H1 (cell line): ENCODE measurements at regions not wholly inside any gene's neighbourhood (a gene's known extent, or its start where the extent isn't known, plus 50 kb on each side); places are given as distances from the start of the nearest gene placed in this dataset.

ENCODE experiments used
- CTCF ChIA-PET: fragments of 300-600 bp; sonication (Branson Sonifier 250); formaldehyde crosslinking; loops from one replicate; lab custom pipeline; 2021; ENCODE audit not compliant: partially characterized antibody; lab: Charles Lee
- POLR2A ChIA-PET: fragments of 300-600 bp; sonication (Branson Sonifier 250); formaldehyde crosslinking; loops from one replicate; lab custom pipeline; 2021; ENCODE audit warnings: inconsistent platforms; ENCODE audit not compliant: partially characterized antibody; lab: Charles Lee
- DNase-seq, 2 experiments: peaks; one replicate each; pipeline versions ENCODE4 v3.0.0 to v3.0.0-alpha.2; 2010 to 2022; ENCODE audit warnings: low spot score in 2 of 2, low read depth in 1 of 2, mixed read lengths in 1 of 2
- FAIRE-seq: peaks from 2 replicates; lab custom pipeline; 2011; peaks lifted over from hg19 to GRCh38; lab: Jason Lieb, UNC
- H2AFZ ChIP-seq: 2 replicates; pipeline ENCODE4 v1.8.1; 2012; ENCODE audit warnings: low read length, inconsistent platforms
- H2AK5ac ChIP-seq: 2 replicates; pipeline ENCODE4 v1.6.1; 2013; ENCODE audit warnings: low read depth, low read length
- H2BK120ac ChIP-seq: replicated peaks from 2 replicates; pipeline ENCODE3; 2013; ENCODE audit warnings: low read depth, low read length, inconsistent platforms
- H2BK12ac ChIP-seq: 2 replicates; pipeline ENCODE4 v1.6.1; 2013; ENCODE audit warnings: low read depth, low read length
- H2BK15ac ChIP-seq: 2 replicates; pipeline ENCODE4 v1.6.1; 2013; ENCODE audit warnings: low read length
- H2BK20ac ChIP-seq: 2 replicates; pipeline ENCODE4 v1.6.1; 2013; ENCODE audit warnings: low read length
- H2BK5ac ChIP-seq: 2 replicates; pipeline ENCODE4 v1.6.1; 2013; ENCODE audit warnings: low read depth, low read length
- H3K14ac ChIP-seq: 2 replicates; pipeline ENCODE4 v1.6.1; 2013; ENCODE audit warnings: inconsistent platforms; ENCODE audit not compliant: insufficient read length
- H3K18ac ChIP-seq: 2 replicates; pipeline ENCODE4 v1.6.1; 2013; ENCODE audit warnings: low read length; ENCODE audit errors: extremely low read depth
- H3K23ac ChIP-seq: 2 replicates; pipeline ENCODE4 v1.6.1; 2013; ENCODE audit warnings: inconsistent platforms; ENCODE audit not compliant: insufficient read length
- H3K23me2 ChIP-seq: 2 replicates; pipeline ENCODE4 v1.6.1; 2013; ENCODE audit warnings: low read depth, low read length
- H3K27ac ChIP-seq: 2 replicates; pipeline ENCODE4 v1.6.1; 2011; ENCODE audit warnings: low read depth, low read length, inconsistent platforms
- H3K27me3 ChIP-seq, 4 experiments: replicated peaks in 1 of 4; 1 replicate in 1 of 4; 2 replicates in 3 of 4; pipeline versions ENCODE4 v1.6.1 to v1.8.1; 2011 to 2013; ENCODE audit warnings: low read length in 3 of 4, mild to moderate bottlenecking in 3 of 4, inconsistent platforms in 2 of 4, mixed read lengths in 2 of 4, moderate library complexity in 1 of 4; ENCODE audit not compliant: control insufficient read depth in 3 of 4, insufficient read depth in 3 of 4; ENCODE audit errors: extremely low read depth in 1 of 4
- H3K36me3 ChIP-seq, 4 experiments: 2 replicates each; pipeline versions ENCODE4 v1.6.1 to v1.8.1; 2011 to 2013; ENCODE audit warnings: mild to moderate bottlenecking in 4 of 4, low read length in 3 of 4, moderate library complexity in 2 of 4, control low read depth in 1 of 4, inconsistent platforms in 1 of 4; ENCODE audit not compliant: insufficient read depth in 4 of 4, control insufficient read depth in 2 of 4
- H3K4ac ChIP-seq: replicated peaks from 2 replicates; pipeline ENCODE3; 2013; ENCODE audit warnings: low read length, low read depth, mixed read lengths, inconsistent platforms; ENCODE audit not compliant: insufficient read length
- H3K4me1 ChIP-seq, 4 experiments: replicated peaks in 1 of 4; 1 replicate in 1 of 4; 2 replicates in 3 of 4; pipeline versions ENCODE4 v1.6.1 to v1.8.1; 2011 to 2013; ENCODE audit warnings: low read length in 3 of 4, inconsistent platforms in 2 of 4, mixed read lengths in 1 of 4; ENCODE audit not compliant: insufficient read depth in 4 of 4, control insufficient read depth in 3 of 4
- H3K4me2 ChIP-seq, 2 experiments: 2 replicates each; pipeline versions ENCODE4 v1.6.1 to v1.8.1; 2011 to 2013; ENCODE audit warnings: low read depth in 2 of 2, low read length in 2 of 2, control low read depth in 1 of 2, inconsistent platforms in 1 of 2, mild to moderate bottlenecking in 1 of 2; ENCODE audit not compliant: insufficient read depth in 1 of 2
- H3K4me3 ChIP-seq, 4 experiments: fragments of 200-600, 300-600 bp in 1 of 4; sonication (generic), shearing (Covaris generic), sonication (Bioruptor Twin) in 1 of 4; 2 replicates each; pipeline versions ENCODE4 v1.5.1 to v1.8.1; 2011 to 2016; ENCODE audit warnings: low read length in 4 of 4, low read depth in 3 of 4, control low read depth in 2 of 4, inconsistent platforms in 2 of 4, mild to moderate bottlenecking in 2 of 4, mixed read lengths in 1 of 4, moderate library complexity in 1 of 4; ENCODE audit not compliant: insufficient read depth in 2 of 4; ENCODE audit errors: extremely low read depth in 1 of 4
- H3K56ac ChIP-seq: replicated peaks from 2 replicates; pipeline ENCODE3; 2013; ENCODE audit warnings: low read depth, mild to moderate bottlenecking, mixed read lengths, low read length, inconsistent platforms; ENCODE audit not compliant: insufficient read length
- H3K79me1 ChIP-seq: 2 replicates; pipeline ENCODE4 v1.6.1; 2013; ENCODE audit warnings: low read depth, low read length, control low read depth
- H3K79me2 ChIP-seq, 2 experiments: 2 replicates each; pipeline versions ENCODE4 v1.6.1 to v1.8.1; 2012 to 2013; ENCODE audit warnings: low read length in 2 of 2, mild to moderate bottlenecking in 2 of 2, inconsistent platforms in 1 of 2; ENCODE audit not compliant: insufficient read depth in 2 of 2, control insufficient read depth in 1 of 2
- H3K9ac ChIP-seq, 4 experiments: replicated peaks in 1 of 4; 1 replicate in 1 of 4; 2 replicates in 3 of 4; pipeline versions ENCODE4 v1.6.1 to v1.8.1; 2011 to 2013; ENCODE audit warnings: low read depth in 3 of 4, low read length in 3 of 4, control low read depth in 2 of 4, mild to moderate bottlenecking in 2 of 4, moderate library complexity in 2 of 4, inconsistent platforms in 1 of 4; ENCODE audit errors: extremely low read depth in 1 of 4
- H3K9me3 ChIP-seq, 2 experiments: 2 replicates each; pipeline versions ENCODE4 v1.6.1 to v1.8.1; 2012 to 2013; ENCODE audit warnings: mild to moderate bottlenecking in 2 of 2, moderate library complexity in 2 of 2, control low read depth in 1 of 2, inconsistent platforms in 1 of 2, low read depth in 1 of 2, low read length in 1 of 2, mixed read lengths in 1 of 2; ENCODE audit not compliant: insufficient read depth in 2 of 2
- H4K20me1 ChIP-seq, 2 experiments: replicated peaks in 1 of 2; 2 replicates each; pipeline versions ENCODE3 to v1.8.1; 2011 to 2013; ENCODE audit warnings: inconsistent platforms in 2 of 2, low read length in 2 of 2, mild to moderate bottlenecking in 1 of 2; ENCODE audit not compliant: insufficient read depth in 2 of 2, control insufficient read depth in 1 of 2
- H4K5ac ChIP-seq: 2 replicates; pipeline ENCODE4 v1.6.1; 2013; ENCODE audit warnings: low read length, low read depth, mixed read lengths, inconsistent platforms; ENCODE audit not compliant: insufficient read length
- H4K8ac ChIP-seq: 2 replicates; pipeline ENCODE4 v1.8.0; 2013; ENCODE audit warnings: mild to moderate bottlenecking, moderate library complexity, low read length, inconsistent platforms; ENCODE audit not compliant: insufficient read depth; ENCODE audit errors: extremely low read depth
- H4K91ac ChIP-seq: replicated peaks from 2 replicates; pipeline ENCODE3; 2013; ENCODE audit warnings: low read length, mixed read lengths, inconsistent platforms; ENCODE audit not compliant: insufficient read length
- ASH2L ChIP-seq: fragments of 200-600, 300-600 bp; sonication (generic); IDR thresholded peaks from one replicate; pipeline ENCODE4 v1.7.1; 2017; ENCODE audit warnings: low read length
- BACH1 ChIP-seq: IDR thresholded peaks from 2 replicates; pipeline ENCODE4 v1.6.1; 2012; ENCODE audit warnings: low read length, improper control_type of control experiment
- BCL11A ChIP-seq, 2 experiments: IDR thresholded peaks; one replicate each; pipeline ENCODE4 v1.6.1; 2011; ENCODE audit warnings: low read depth in 2 of 2, low read length in 2 of 2, mild to moderate bottlenecking in 2 of 2
- CHD2 ChIP-seq: IDR thresholded peaks from 2 replicates; pipeline ENCODE4 v1.6.1; 2012; ENCODE audit warnings: low read length, improper control_type of control experiment
- EP300 ChIP-seq, 2 experiments: IDR thresholded peaks; 1 replicate in 1 of 2; 2 replicates in 1 of 2; pipeline ENCODE4 v1.6.1; 2011 to 2012; ENCODE audit warnings: low read depth in 2 of 2, low read length in 2 of 2, mild to moderate bottlenecking in 2 of 2, borderline replicate concordance in 1 of 2, inconsistent platforms in 1 of 2, moderate library complexity in 1 of 2
- HDAC6 ChIP-seq: IDR thresholded peaks from one replicate; pipeline ENCODE4 v1.7.1; 2012; ENCODE audit warnings: low read depth, mild to moderate bottlenecking, inconsistent platforms, low read length, moderate library complexity
- MAFK ChIP-seq: IDR thresholded peaks from 2 replicates; pipeline ENCODE4 v1.6.1; 2012; ENCODE audit warnings: low read depth, mild to moderate bottlenecking, improper control_type of control experiment, low read length
- NRF1 ChIP-seq: IDR thresholded peaks from 2 replicates; pipeline ENCODE4 v1.6.1; 2011; ENCODE audit warnings: mild to moderate bottlenecking, low read depth, low read length, improper control_type of control experiment
- POU5F1 ChIP-seq: IDR thresholded peaks from 2 replicates; pipeline ENCODE4 v1.6.1; 2011; ENCODE audit warnings: low read depth, mild to moderate bottlenecking, low read length, moderate library complexity
- SRF ChIP-seq: IDR thresholded peaks from 2 replicates; pipeline ENCODE4 v1.6.1; 2011; ENCODE audit warnings: mild to moderate bottlenecking, low read depth, low read length, moderate library complexity
- YY1 ChIP-seq: IDR thresholded peaks from 2 replicates; pipeline ENCODE4 v1.6.1; 2011; ENCODE audit warnings: low read depth, mild to moderate bottlenecking, low read length
- ZNF274 ChIP-seq: IDR thresholded peaks from 2 replicates; pipeline ENCODE4 v1.7.0; 2012; ENCODE audit warnings: low read length, borderline replicate concordance; ENCODE audit errors: extremely low read depth
- WGBS, 2 experiments: shearing (Covaris generic) in 1 of 2; methylation state at CpG; one replicate each; pipeline versions ENCODE4 v1.1.6 to v1.1.7; 2013 to 2015; ENCODE audit warnings: low lambda C conversion rate in 2 of 2, mixed read lengths in 2 of 2, inconsistent platforms in 1 of 2, low coverage in 1 of 2, missing lambda C conversion rate in 1 of 2; ENCODE audit not compliant: insufficient replicate concordance in 2 of 2, insufficient coverage in 1 of 2, insufficient read length in 1 of 2; ENCODE audit errors: extremely low coverage in 1 of 2, missing lambda C conversion rate in 1 of 2; 5-methylcytosine and 5-hydroxymethylcytosine counted together
- TF ChIP-seq, protein P1 (sequence below): IDR thresholded peaks from 2 replicates; pipeline ENCODE4 v1.6.1; 2012; ENCODE audit warnings: inconsistent platforms
- TF ChIP-seq, protein P2 (sequence below): IDR thresholded peaks from 2 replicates; pipeline ENCODE4 v1.6.1; 2012; ENCODE audit warnings: inconsistent platforms
- TF ChIP-seq, protein P3 (sequence below): IDR thresholded peaks from 2 replicates; pipeline ENCODE4 v1.6.1; 2011; ENCODE audit warnings: low read depth, mild to moderate bottlenecking, low read length; ENCODE audit not compliant: insufficient read depth

DNA sequence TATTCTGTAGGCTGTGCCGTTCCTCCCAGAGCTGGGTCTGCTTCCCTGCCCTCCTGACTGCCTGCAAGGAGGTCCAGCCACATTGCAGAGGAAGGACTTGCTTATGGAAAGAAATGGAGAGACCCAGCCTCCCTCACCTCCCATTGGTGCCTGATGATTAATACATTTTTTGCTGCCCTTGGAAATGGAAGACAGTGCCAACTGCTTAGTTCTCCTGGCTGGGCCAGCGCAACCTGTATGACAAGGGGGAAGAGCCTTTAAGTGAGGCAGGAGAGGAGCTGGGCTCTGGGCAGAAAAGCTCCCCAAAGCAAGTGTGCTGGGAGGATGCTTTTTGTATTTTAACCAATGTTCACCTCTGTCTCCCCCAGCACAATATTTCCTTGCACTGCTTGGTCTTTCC is 238.5 kb downstream of the SOX9 start:
- Histone ChIP-seq H2BK120ac (no peak overlapping the region), H3K27ac (no peak overlapping the region), H2AFZ (no peak overlapping the region), H3K27me3 (no peaks in the 10 kb centered on the region), H3K4me3 (no peak overlapping the region), H3K9me3 (no peaks in the 10 kb centered on the region), H2BK12ac (no peak overlapping the region), H3K56ac (no peak overlapping the region), H4K5ac (no peak overlapping the region), H2AK5ac (no peak overlapping the region), H3K18ac (no peak overlapping the region), H3K14ac (no peak overlapping the region), H4K20me1 (no peaks in the 10 kb centered on the region), H4K91ac (no peak overlapping the region), H3K79me1 (no peaks in the 10 kb centered on the region), H4K8ac (no peak overlapping the region), H2BK20ac (no peak overlapping the region), H3K9ac (no peak overlapping the region), H3K36me3 (no peaks in the 10 kb centered on the region), H3K23ac (no peak overlapping the region), H3K4me1 (no peaks in the 10 kb centered on the region), H2BK15ac (no peak overlapping the region), H3K4me2 (no peak overlapping the region), H3K23me2 (no peaks in the 10 kb centered on the region), H3K4ac (no peak overlapping the region), H3K79me2 (no peaks in the 10 kb centered on the region), H2BK5ac (no peak overlapping the region)
- ChIA-PET POLR2A (no interaction called here), CTCF (interaction anchor here (1.4 kb wide), 1 partner anchor 180 kb away, joined by 4 read pairs; no protein-coding TSS in a partner anchor)
- WGBS, 2 experiments: 92% methylated on average over 2 of the region's 2 CpGs; no CpG with 5 or more reads in 1 of the 2 experiments
- FAIRE-seq (no peak), DNase-seq (no peak)
- TF ChIP-seq EP300 (IDR thresholded peaks at IDR 0.05; ENCODE audit: borderline replicate concordance in 1 of 2, low read depth in 2 of 2, low read length in 2 of 2) (no peak), YY1 (no peak), BACH1 (no peak), NRF1 (no peak), CHD2 (no peak), HDAC6 (no peak), POU5F1 (no peak), BCL11A (IDR thresholded peaks at IDR 0.05; ENCODE audit: low read depth in 2 of 2, low read length in 2 of 2) (no peak), SRF (no peak), ASH2L (no peak), MAFK (no peak), ZNF274 (no peak)
- TF ChIP-seq, protein P1, sequence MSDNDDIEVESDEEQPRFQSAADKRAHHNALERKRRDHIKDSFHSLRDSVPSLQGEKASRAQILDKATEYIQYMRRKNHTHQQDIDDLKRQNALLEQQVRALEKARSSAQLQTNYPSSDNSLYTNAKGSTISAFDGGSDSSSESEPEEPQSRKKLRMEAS: no peak
- TF ChIP-seq, protein P2, sequence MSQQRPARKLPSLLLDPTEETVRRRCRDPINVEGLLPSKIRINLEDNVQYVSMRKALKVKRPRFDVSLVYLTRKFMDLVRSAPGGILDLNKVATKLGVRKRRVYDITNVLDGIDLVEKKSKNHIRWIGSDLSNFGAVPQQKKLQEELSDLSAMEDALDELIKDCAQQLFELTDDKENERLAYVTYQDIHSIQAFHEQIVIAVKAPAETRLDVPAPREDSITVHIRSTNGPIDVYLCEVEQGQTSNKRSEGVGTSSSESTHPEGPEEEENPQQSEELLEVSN: no peak
- TF ChIP-seq, protein P3, sequence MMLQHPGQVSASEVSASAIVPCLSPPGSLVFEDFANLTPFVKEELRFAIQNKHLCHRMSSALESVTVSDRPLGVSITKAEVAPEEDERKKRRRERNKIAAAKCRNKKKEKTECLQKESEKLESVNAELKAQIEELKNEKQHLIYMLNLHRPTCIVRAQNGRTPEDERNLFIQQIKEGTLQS: no peak
